Fibroblast of pulmonary artery (primary cell): ENCODE measurements at regions not wholly inside any gene's neighbourhood (a gene's known extent, or its start where the extent isn't known, plus 50 kb on each side); places are given as distances from the start of the nearest gene placed in this dataset.
"Not testable (repeated sequence)": the region's sequence is repeated elsewhere in the genome, so short reads cannot be mapped to it uniquely, and the experiment has no call there.

ENCODE experiments used
- DNase-seq: peaks from one replicate; pipeline ENCODE4 v3.0.0-alpha.2; 2010; ENCODE audit warnings: low read depth
- H3K4me3 ChIP-seq: replicated peaks from 2 replicates; pipeline ENCODE4 v1.5.1; 2011; ENCODE audit warnings: low read depth, mild to moderate bottlenecking, control low read depth, low read length, moderate library complexity
- CTCF ChIP-seq: IDR thresholded peaks from 2 replicates; pipeline ENCODE4 v1.5.1; 2011; ENCODE audit warnings: mild to moderate bottlenecking, control low read depth, low read length, inconsistent platforms; ENCODE audit errors: missing control alignments

GRCh38 chr1:101365878-101366277 is 129.1 kb downstream of the S1PR1 start:
- TF ChIP-seq CTCF, result no peak
- H3K4me3 ChIP-seq, result no peak overlapping the region
- no peak for DNase-seq

- peak; percentile 52 for DNase-seq
- TF ChIP-seq CTCF, result no peak
- no peak overlapping the region for H3K4me3 ChIP-seq
Measured at GRCh38 chr1:101366513-101367215, 129.8 kb downstream of the S1PR1 start.

- no peak overlapping the region for H3K4me3 ChIP-seq
- no peak for TF ChIP-seq CTCF
- DNase-seq, result no peak
Measured at GRCh38 chr1:101367630-101368029, 130.8 kb downstream of the S1PR1 start.

- no peak for TF ChIP-seq CTCF
Measured at GRCh38 chr1:101370488-101370887, 133.7 kb downstream of the S1PR1 start.

GRCh38 chr1:101371259-101371658 is 134.4 kb downstream of the S1PR1 start:
- peak; percentile 13 for DNase-seq
- TF ChIP-seq CTCF, result no peak
- no peak overlapping the region for H3K4me3 ChIP-seq

More at GRCh38 chr1:101370488-101370887, 133.7 kb downstream of the S1PR1 start:
- H3K4me3 ChIP-seq, result no peak overlapping the region
- DNase-seq, result no peak

GRCh38 chr1:101373570-101373969 is 136.8 kb downstream of the S1PR1 start:
- no peak for DNase-seq
- no peak for TF ChIP-seq CTCF
- H3K4me3 ChIP-seq, result no peak overlapping the region

- DNase-seq, H3K4me3 ChIP-seq: not testable (repeated sequence)
Measured at GRCh38 chr1:101375448-101375847, 138.6 kb downstream of the S1PR1 start.
